ENCODE measurements at regions not wholly inside any gene's neighbourhood (a gene's known extent, or its start where the extent isn't known, plus 50 kb on each side); places are given as distances from the start of the nearest gene placed in this dataset.

DNA sequence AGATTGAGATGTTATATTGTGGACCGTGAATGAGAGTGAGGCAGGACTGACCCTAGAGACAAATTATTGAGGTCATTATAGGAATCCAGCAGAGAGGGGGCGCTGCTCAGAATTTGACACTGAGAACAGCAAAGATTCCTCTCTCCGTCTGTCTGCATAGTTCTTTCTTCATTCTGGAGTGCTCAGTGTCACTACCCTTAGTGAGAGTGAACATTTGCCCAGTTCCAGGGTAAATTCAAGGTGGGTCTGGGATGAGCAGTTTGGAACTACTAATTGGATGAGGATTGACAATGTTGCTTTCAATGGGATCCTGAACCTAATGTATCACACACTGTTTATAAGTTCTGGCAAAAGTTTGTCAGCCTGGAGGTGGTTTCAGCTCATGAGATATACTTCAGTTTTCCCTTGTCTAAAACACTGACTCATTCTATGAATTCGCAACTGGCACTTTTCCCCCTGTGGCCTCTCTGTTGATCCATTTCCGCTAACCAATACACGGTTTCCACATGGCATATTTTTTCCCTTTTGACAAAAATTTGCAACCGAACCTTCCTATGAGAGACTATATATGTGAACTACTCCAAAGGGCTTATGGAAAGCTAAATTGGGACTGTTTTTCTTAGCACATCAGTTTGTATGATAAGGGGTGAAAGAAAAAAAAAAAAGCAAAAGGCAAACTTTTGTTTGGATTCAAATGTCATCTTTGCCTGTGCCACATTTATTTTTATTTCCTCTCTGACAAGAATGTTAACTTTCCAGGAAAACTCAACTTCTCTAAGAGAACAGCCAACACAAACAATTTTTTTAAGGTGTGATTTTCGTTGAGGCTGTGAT, 1240.7 kb upstream of the WWC1 start:
- TF ChIP-seq, protein P1, sequence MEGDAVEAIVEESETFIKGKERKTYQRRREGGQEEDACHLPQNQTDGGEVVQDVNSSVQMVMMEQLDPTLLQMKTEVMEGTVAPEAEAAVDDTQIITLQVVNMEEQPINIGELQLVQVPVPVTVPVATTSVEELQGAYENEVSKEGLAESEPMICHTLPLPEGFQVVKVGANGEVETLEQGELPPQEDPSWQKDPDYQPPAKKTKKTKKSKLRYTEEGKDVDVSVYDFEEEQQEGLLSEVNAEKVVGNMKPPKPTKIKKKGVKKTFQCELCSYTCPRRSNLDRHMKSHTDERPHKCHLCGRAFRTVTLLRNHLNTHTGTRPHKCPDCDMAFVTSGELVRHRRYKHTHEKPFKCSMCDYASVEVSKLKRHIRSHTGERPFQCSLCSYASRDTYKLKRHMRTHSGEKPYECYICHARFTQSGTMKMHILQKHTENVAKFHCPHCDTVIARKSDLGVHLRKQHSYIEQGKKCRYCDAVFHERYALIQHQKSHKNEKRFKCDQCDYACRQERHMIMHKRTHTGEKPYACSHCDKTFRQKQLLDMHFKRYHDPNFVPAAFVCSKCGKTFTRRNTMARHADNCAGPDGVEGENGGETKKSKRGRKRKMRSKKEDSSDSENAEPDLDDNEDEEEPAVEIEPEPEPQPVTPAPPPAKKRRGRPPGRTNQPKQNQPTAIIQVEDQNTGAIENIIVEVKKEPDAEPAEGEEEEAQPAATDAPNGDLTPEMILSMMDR (IDR thresholded peaks at IDR 0.05) = no peak
- TF ChIP-seq POLR2A (IDR thresholded peaks at IDR 0.05) = no peak

Measured in thyroid gland (tissue), 4 donors.